Astrocyte (in vitro differentiated cells and primary cell): ENCODE measurements at regions not wholly inside any gene's neighbourhood (a gene's known extent, or its start where the extent isn't known, plus 50 kb on each side); places are given as distances from the start of the nearest gene placed in this dataset.

ENCODE experiments used
- CTCF ChIP-seq: IDR thresholded peaks from 2 replicates; pipeline ENCODE4 v1.5.1; 2011; ENCODE audit warnings: low read depth, mild to moderate bottlenecking, inconsistent platforms, low read length, moderate library complexity; ENCODE audit not compliant: insufficient read depth
- EZH2 ChIP-seq: IDR thresholded peaks from 2 replicates; pipeline ENCODE4 v1.6.1; 2012; ENCODE audit warnings: mild to moderate bottlenecking, low read length, inconsistent platforms; ENCODE audit not compliant: insufficient read depth

- TF ChIP-seq CTCF (no peak), EZH2 (no peak)
These were observed 488.3 kb upstream of the NRP1 start for GRCh38 chr10:33822774-33823173.
